Colonic mucosa (tissue), 4 donors: ENCODE measurements at regions not wholly inside any gene's neighbourhood (a gene's known extent, or its start where the extent isn't known, plus 50 kb on each side); places are given as distances from the start of the nearest gene placed in this dataset.

Source experiments
- DNase-seq: peaks from one replicate; pipeline ENCODE4 v3.0.0-alpha.2; 2020
- H3K27ac ChIP-seq: fragments of 200-600 bp; one replicate; pipeline ENCODE4 v1.8.0; 2021
- H3K27me3 ChIP-seq: fragments of 200-600 bp; one replicate; pipeline ENCODE4 v1.8.0; 2021
- H3K36me3 ChIP-seq: fragments of 200-600 bp; one replicate; pipeline ENCODE4 v1.8.0; 2021
- H3K4me1 ChIP-seq: fragments of 200-600 bp; one replicate; pipeline ENCODE4 v1.8.0; 2021; ENCODE audit warnings: mild to moderate bottlenecking
- H3K4me3 ChIP-seq: fragments of 200-600 bp; one replicate; pipeline ENCODE4 v1.8.0; 2021
- H3K9ac ChIP-seq, 2 donors: one replicate each; pipeline ENCODE4 v1.7.0; 2013; ENCODE audit warnings: control low read depth in 2 of 2, low read depth in 2 of 2, low read length in 2 of 2
- H3K9me3 ChIP-seq: fragments of 200-600 bp; one replicate; pipeline ENCODE4 v1.8.0; 2021
- CTCF ChIP-seq: fragments of 200-600 bp; IDR thresholded peaks from one replicate; pipeline ENCODE4 v1.8.0; 2022; ENCODE audit warnings: antibody characterized with exemption, mild to moderate bottlenecking
- intact Hi-C: fragments of 100-400 bp; cut with DNase I; formaldehyde crosslinking; loops from one replicate; pipeline ENCODE4 v1.14.1; 2022
- donor health status: healthy.
- donor health status: DM: no; HTN: no; CAD: no.
- donor health status: DM: no; HTN: no; CAD: no.

- H3K9ac ChIP-seq: no peak overlapping the region
- H3K36me3 ChIP-seq: no peaks in the 10 kb centered on the region
- no peak overlapping the region for H3K4me3 ChIP-seq
- intact Hi-C loops: no loop called here
- H3K27ac ChIP-seq: no peak overlapping the region
- no peaks in the 10 kb centered on the region for H3K9me3 ChIP-seq
- TF ChIP-seq CTCF: no peak
- H3K27me3 ChIP-seq: no peaks in the 10 kb centered on the region
- H3K4me1 ChIP-seq: no peaks in the 10 kb centered on the region
- no peak for DNase-seq
These were observed 205.5 kb upstream of the CAMK1G start for GRCh38 chr1:209377995-209378394.

GRCh38 chr1:209379280-209379679 lies 204.2 kb upstream of the CAMK1G start:
- Histone ChIP-seq H3K4me3 (no peak overlapping the region), H3K9ac (no peak overlapping the region), H3K9me3 (no peaks in the 10 kb centered on the region), H3K36me3 (no peaks in the 10 kb centered on the region), H3K27me3 (no peaks in the 10 kb centered on the region), H3K27ac (no peak overlapping the region), H3K4me1 (no peaks in the 10 kb centered on the region)
- DNase-seq: no peak
- TF ChIP-seq CTCF: no peak
- intact Hi-C loops: no loop called here

GRCh38 chr1:209380420-209380819 lies 203.1 kb upstream of the CAMK1G start:
- intact Hi-C loops: no loop called here
- H3K4me3 ChIP-seq: no peak overlapping the region
- DNase-seq: no peak
- H3K27me3 ChIP-seq: no peaks in the 10 kb centered on the region
- H3K9me3 ChIP-seq: no peaks in the 10 kb centered on the region
- H3K36me3 ChIP-seq: no peaks in the 10 kb centered on the region
- no peak for TF ChIP-seq CTCF
- no peak overlapping the region for H3K9ac ChIP-seq
- H3K27ac ChIP-seq: no peak overlapping the region
- no peaks in the 10 kb centered on the region for H3K4me1 ChIP-seq

GRCh38 chr1:209382231-209383100 lies 201.0 kb upstream of the CAMK1G start:
- intact Hi-C loops: no loop called here
- H3K27me3 ChIP-seq: no peaks in the 10 kb centered on the region
- no peaks in the 10 kb centered on the region for H3K9me3 ChIP-seq
- H3K27ac ChIP-seq: no peak overlapping the region
- TF ChIP-seq CTCF: no peak
- H3K36me3 ChIP-seq: no peaks in the 10 kb centered on the region
- H3K4me1 ChIP-seq: no peaks in the 10 kb centered on the region
- no peak overlapping the region for H3K4me3 ChIP-seq
- H3K9ac ChIP-seq: no peak overlapping the region
- no peak for DNase-seq

GRCh38 chr1:209383422-209383821 lies 200.1 kb upstream of the CAMK1G start:
- no peak for DNase-seq
- Histone ChIP-seq H3K36me3 (no peaks in the 10 kb centered on the region), H3K27me3 (no peaks in the 10 kb centered on the region), H3K27ac (no peak overlapping the region), H3K9ac (no peak overlapping the region), H3K9me3 (no peaks in the 10 kb centered on the region), H3K4me3 (no peak overlapping the region), H3K4me1 (no peaks in the 10 kb centered on the region)
- intact Hi-C loops: no loop called here
- TF ChIP-seq CTCF: no peak
